HCEC 1CT (cell line): ENCODE measurements at regions not wholly inside any gene's neighbourhood (a gene's known extent, or its start where the extent isn't known, plus 50 kb on each side); places are given as distances from the start of the nearest gene placed in this dataset.
"Not testable (repeated sequence)": the region's sequence is repeated elsewhere in the genome, so short reads cannot be mapped to it uniquely, and the experiment has no call there.

Experiments
- DNase-seq: peaks from one replicate; pipeline ENCODE4 v3.0.0-alpha.2; 2017

DNA sequence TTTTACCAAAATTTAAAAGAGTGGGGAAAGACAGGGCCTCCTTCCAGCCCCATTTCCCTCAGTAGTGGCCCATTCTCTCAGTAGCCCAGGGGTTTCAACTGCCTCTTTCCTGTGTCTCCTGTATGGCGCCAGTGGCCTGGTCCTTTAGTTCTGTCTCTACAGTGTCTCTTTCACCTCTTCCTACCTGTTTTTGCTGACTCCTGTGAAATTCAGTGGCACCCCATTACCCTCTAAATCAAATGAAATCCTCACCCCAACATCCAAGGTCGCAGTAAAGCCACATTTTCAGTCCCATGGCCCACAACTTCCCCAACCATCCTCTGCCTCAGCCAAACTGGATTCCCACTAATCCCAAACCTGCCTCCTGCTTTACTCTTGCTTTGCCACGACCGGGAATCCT is 200.7 kb downstream of the IPMK start:
- DNase-seq: no peak

GRCh38 chr10:58066126-58066525 is 201.6 kb downstream of the IPMK start:
- no peak for DNase-seq

GRCh38 chr10:58065529-58065815 is 202.2 kb downstream of the IPMK start:
- DNase-seq: no peak

DNA sequence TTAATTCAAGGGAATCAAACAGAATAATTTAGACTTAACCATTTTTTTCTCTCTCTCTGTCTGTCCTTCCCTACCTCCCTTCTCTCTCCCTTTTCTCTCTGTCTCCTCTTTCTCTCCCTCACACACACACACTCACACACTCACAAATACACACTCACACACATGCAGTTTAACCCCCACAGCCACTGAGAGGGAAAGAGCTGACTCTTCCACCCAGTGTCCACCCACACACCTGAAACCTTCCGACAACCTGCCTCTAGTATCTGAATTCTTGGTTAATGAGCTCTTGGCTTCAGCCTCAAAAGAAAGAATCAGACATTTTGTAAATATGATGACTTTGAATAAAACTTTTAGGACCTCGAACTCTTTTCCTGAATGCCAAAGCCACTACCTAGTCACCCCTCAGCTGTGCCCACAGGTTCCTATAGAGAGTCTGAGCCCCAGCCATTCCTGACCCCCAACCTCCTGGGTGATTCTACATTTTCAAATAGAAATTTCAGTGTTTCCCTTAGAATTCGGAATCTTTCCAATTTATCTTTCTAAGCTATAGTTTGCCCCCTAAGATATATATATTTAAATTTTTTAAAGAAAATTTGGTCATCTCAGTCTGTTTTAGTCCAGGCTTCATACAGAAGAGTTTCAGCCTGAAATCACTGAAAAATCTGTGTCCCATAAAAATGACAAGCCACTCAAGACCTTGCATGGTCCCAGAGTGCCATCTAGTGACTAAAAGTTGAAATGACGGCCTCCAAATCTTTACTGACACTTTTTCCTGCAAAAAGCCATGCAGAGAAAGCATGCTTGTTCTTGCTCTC is 202.8 kb downstream of the IPMK start:
- DNase-seq: peak; percentile 54

- DNase-seq: no peak
Measured at GRCh38 chr10:58063861-58064480, 203.7 kb downstream of the IPMK start.

- DNase-seq: not testable (repeated sequence)
Measured at GRCh38 chr10:58058683-58059082, 209.0 kb downstream of the IPMK start.

DNA sequence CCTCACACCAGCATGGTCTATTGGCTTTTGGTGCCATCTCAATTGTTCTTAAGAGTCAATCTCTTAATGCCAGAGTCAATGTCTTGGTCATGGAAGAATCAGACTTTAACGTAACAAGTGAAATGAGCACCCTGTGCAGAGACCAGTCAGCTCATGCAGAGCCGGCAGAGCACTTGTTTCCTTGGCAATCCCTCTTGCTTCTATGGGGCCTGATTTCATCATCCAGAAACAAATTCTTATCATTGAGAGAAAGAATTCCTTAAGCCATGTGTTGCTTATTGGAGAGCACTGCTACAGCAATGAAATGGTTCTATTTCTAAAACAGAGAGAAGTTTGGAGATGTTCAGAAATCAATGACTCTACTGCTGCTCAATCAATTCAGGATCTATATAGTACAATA is 212.8 kb downstream of the IPMK start:
- DNase-seq: no peak

- no peak for DNase-seq
Measured at GRCh38 chr10:58052772-58053171, 214.9 kb downstream of the IPMK start.

GRCh38 chr10:58050575-58050974 is 217.1 kb downstream of the IPMK start:
- no peak for DNase-seq

DNA sequence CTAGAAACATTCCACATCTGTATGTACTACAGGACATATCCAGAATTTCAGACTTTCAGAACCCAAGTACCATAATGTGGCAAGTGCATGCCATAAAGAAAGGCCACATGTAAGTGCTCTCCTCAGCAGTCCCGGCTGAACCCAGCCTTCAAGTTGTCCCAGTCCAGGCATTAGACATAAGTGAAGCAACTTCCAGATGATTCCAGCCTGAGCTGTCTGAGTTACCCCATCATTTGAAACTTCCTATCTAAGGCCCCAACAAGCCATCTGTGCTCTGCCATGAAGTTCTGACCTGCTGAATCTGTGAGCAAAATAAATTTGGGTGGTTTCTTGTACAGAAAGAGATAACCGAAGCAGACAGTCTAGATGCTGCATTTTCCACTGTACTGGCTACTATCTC is 218.8 kb downstream of the IPMK start:
- DNase-seq: peak; percentile 12

DNA sequence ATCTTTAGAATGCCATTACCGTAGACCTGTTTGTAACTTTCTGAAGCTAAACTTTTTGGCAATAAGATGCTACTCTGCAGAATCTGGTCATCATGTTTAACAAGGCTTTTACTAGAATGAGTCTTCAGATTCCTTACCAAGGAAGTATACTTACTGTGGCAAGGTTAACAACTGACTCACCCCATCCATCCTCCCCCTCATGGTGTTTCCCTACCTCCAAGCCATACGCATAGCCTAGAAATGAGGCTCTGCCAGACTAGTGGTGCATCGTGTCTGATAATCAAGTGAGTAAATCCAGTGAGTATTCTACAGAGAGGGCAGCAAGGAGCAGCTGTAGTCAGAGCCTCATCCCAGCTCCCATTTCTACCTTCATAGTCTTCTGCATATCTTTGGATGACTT is 223.6 kb downstream of the IPMK start:
- DNase-seq: peak; percentile 84

DNA sequence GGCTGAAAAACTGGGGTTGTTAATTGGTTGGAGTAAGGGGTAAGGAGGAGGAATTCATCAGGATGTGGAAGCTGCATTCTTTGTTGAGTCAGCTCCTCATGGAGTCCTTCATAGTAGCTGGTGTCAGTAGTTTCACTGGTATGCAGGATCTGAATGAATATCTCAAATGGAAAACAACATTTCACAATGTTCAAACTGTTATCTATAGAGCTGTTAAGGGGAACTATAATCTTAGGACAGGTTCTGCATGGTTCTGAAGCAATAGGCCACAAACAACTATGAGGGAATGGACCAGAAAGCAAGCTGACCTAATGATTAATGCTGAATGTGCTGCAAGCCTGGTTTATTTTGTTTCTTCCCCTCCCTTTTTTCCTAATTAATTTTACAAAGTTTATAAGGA is 225.8 kb downstream of the IPMK start:
- DNase-seq: no peak

DNA sequence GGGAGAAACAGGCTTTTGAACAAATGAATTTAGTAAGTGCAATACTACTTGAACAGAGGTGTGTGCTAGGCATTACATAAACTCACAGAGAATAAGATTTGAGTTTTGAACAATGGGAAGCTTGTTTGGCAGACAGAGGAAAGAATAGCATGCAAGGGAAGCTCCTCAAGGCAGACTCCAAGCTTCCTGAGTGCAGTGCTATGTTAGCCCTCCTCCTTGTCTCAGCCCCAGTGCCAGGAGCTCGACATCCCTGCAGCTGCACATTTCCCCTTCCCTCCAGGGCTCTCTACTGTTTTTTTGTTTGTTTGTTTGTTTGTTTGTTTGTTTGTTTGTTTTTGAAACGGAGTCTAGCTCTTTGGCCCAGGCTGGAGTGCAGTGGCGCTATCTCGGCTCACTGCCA is 237.5 kb downstream of the IPMK start:
- no peak for DNase-seq

DNA sequence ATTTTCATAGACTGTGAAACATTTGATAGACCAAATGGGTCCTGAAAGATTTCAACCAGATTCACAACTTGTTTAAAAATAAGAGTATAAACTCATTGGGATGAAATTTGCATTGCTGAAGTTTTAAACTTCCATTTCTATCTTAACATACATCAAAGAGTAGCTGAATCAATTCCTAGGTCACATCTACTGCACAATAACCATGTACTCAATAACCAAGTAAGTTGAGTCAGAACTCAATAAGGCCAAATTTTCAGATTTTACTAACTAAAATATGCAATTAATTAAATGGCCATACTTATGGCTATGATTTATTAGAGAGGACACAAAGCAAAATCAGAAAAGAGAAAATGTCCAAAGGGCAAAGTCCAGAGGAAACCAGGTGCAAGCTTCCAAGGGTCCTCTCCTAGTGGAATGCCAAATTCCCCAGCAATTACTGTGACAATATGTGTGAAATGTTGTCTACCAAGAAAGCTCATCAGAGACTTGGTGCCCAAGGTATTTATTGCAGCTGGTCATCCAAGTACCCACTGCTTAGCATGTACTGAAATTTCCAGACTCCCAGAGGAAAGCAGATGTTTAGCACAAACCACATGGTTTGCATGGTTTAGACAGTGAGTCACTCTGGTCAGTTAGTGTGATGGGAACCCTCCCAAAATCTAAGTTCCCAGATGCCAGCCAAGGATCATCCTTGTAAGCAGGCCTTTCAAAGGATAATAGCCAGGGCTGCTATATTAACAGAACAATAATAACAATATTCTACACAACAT is 238.9 kb downstream of the IPMK start:
- DNase-seq: peak; percentile 93

GRCh38 chr10:58027426-58027825 is 240.3 kb downstream of the IPMK start:
- peak; percentile 23 for DNase-seq

GRCh38 chr10:58026036-58026435 is 241.7 kb downstream of the IPMK start:
- DNase-seq: no peak

DNA sequence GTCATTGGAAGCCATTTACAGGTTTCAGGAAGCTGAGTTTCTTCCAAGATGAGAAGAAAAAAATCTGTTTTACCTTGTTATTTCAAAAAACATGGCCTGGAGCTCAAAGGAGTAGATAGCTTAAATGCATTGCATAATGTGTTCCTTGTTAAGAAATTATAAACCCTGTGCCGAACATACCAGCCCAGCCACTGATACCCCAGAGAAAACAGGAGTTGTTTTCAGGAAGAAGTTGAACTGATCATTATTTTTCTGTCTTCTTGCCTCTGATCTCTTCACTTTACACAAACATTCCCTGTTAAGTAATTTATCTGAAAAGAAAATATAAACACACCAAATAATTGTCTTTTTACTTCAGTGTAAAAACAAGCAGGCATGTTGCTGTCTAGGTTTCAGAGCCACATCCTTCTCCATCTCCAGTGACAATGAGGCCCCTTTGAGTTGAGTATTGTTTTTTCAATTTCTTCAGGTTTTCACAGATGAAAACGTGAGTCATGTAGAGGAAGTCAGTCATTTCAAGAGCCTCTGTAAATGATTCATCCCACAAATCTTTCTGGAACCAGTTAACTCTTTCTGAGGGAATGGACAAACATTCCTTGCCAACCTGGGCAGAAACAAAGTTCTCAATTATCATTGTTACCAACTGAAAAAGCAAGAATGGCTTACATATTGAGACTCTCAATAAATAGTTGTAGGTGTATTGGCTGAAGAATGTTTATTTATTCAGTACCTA is 244.2 kb downstream of the IPMK start:
- peak; percentile 90 for DNase-seq

DNA sequence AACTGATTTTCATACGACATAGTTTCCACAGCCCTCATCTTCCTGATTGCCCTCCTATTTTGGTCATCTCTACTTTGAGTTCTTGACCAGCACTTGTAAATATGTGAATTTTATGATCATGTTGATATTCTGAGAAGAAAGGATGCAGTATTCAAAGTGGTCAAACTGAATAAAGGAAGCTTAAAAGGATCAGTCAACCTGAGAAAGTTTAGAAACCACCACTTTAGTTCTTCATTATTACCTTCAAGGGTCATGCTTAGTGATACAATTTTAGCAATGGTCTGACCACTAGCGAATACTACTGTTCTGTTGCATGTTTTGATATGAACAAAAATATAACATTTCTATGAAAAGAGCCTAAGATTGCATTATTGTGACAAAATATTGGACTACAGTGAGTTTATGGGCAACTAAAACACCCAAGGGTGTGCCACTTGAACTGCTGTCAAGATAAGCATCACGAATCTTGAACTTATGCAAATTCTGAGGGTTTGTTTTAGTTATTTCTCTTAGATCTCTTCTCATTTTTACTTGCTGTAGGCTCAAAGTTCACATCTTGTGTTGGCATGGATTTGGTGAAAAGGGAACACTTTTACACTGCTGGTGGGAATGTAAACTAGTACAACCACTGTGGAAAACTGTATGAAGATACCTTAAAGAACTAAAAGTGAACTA is 247.7 kb downstream of the IPMK start:
- no peak for DNase-seq

- DNase-seq: peak; percentile 96
Measured at GRCh38 chr10:58017719-58018367, 249.9 kb downstream of the IPMK start.

- DNase-seq: no peak
Measured at GRCh38 chr10:58016614-58017013, 251.1 kb downstream of the IPMK start.

DNA sequence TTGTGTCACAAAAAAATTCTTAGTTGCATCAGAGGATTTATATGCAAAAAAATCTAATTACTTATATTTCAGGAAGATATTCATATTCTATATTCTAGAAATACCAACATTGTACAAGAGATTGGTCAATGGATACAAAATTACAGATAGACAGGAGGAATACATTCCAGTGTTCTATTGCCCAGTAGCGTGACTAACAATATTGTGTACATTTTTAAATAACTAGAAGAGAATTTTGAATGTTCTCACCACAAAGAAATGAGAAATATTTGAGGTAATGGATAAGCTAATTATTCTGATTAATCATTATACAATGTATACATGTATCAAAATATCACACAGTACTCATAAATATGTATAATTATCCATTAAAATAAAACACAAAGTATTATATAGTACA is 253.3 kb downstream of the IPMK start:
- peak; percentile 59 for DNase-seq

- no peak for DNase-seq
Measured at GRCh38 chr10:58013406-58013805, 254.3 kb downstream of the IPMK start.
